ENCODE measurements at regions not wholly inside any gene's neighbourhood (a gene's known extent, or its start where the extent isn't known, plus 50 kb on each side); places are given as distances from the start of the nearest gene placed in this dataset.
A peak's percentile ranks its signal among the peaks of the same experiment; 100 is the strongest.

- no peak for TF ChIP-seq POLR2AphosphoS5 (IDR thresholded peaks at IDR 0.05; ENCODE audit: low read depth, low read length)
- 0 out of 2 replicates have a peak, but pooled peaks have one; percentile 86 for TF ChIP-seq SMYD3 (CRISPR knock-in tag; IDR thresholded peaks at IDR 0.05)
- no peak for TF ChIP-seq ATF1 (CRISPR knock-in tag; IDR thresholded peaks at IDR 0.05)
- TF ChIP-seq SMAD9 (CRISPR knock-in tag; IDR thresholded peaks at IDR 0.05): 0 out of 2 replicates have a peak, but pooled peaks have one; percentile 27
- TF ChIP-seq SP2 (CRISPR knock-in tag; IDR thresholded peaks at IDR 0.05): no peak
- TF ChIP-seq ZBTB34 (CRISPR knock-in tag; IDR thresholded peaks at IDR 0.05): no peak
- TF ChIP-seq ZNF101 (CRISPR knock-in tag; IDR thresholded peaks at IDR 0.05; ENCODE audit: borderline replicate concordance, low read depth): no peak
- TF ChIP-seq CHD2 (IDR thresholded peaks at IDR 0.05; ENCODE audit: low read depth, low read length): no peak
- TF ChIP-seq GRHL1 (CRISPR knock-in tag; conservative IDR thresholded peaks at IDR 0.05): no peak
- 0 out of 2 replicates have a peak, but pooled peaks have one; percentile 21 for TF ChIP-seq SP4 (CRISPR knock-in tag; IDR thresholded peaks at IDR 0.05)
- 0 out of 2 replicates have a peak, but pooled peaks have one; percentile 39 for TF ChIP-seq RFXAP (CRISPR knock-in tag; IDR thresholded peaks at IDR 0.05; ENCODE audit: borderline replicate concordance)
- TF ChIP-seq ZNF205 (CRISPR knock-in tag; IDR thresholded peaks at IDR 0.05): peak; percentile 74; the same call in 1 of the 2 replicates
- peak; percentile 68; the same call in 1 of the 2 replicates for TF ChIP-seq REPIN1 (CRISPR knock-in tag; IDR thresholded peaks at IDR 0.05; ENCODE audit: borderline replicate concordance, low read depth)
- no peak for TF ChIP-seq STAT6 (CRISPR knock-in tag; IDR thresholded peaks at IDR 0.05; ENCODE audit: borderline replicate concordance)
- TF ChIP-seq CTCF (CRISPR knock-in tag; IDR thresholded peaks at IDR 0.05): no peak
- no peak for TF ChIP-seq AHR (CRISPR knock-in tag; IDR thresholded peaks at IDR 0.05)
- no peak for TF ChIP-seq TIGD3 (CRISPR knock-in tag; IDR thresholded peaks at IDR 0.05; ENCODE audit: borderline replicate concordance)
- no peak for TF ChIP-seq GATA4 (IDR thresholded peaks at IDR 0.05; ENCODE audit: borderline replicate concordance, low read depth)
Measured at GRCh38 chr6:27668442-27669294, 195.8 kb upstream of the ZNF184 start (continued).

All from HepG2 (cell line).